ENCODE measurements at regions not wholly inside any gene's neighbourhood (a gene's known extent, or its start where the extent isn't known, plus 50 kb on each side); places are given as distances from the start of the nearest gene placed in this dataset.

- no peaks in the 10 kb centered on the region for H3K79me2 ChIP-seq (ENCODE audit: control insufficient read depth in 1 of 2, insufficient read depth in 2 of 2, low read length in 2 of 2)
- H3K9ac ChIP-seq (replicated peaks in 1 of 4; ENCODE audit: extremely low read depth in 1 of 4, low read depth in 3 of 4, low read length in 3 of 4) = no peak overlapping the region
- H2BK12ac ChIP-seq (ENCODE audit: low read depth, low read length) = no peak overlapping the region
- no peak overlapping the region for H2AK5ac ChIP-seq (ENCODE audit: low read depth, low read length)
- no peaks in the 10 kb centered on the region for H3K9me3 ChIP-seq (ENCODE audit: insufficient read depth in 2 of 2, low read depth in 1 of 2, low read length in 1 of 2)
- H3K14ac ChIP-seq (ENCODE audit: insufficient read length) = no peak overlapping the region
- no peak overlapping the region for H4K8ac ChIP-seq (ENCODE audit: extremely low read depth, insufficient read depth, low read length)
- FAIRE-seq (no peak), DNase-seq (ENCODE audit: low read depth in 1 of 2, low spot score in 2 of 2) (no peak)
- H3K4me2 ChIP-seq (ENCODE audit: insufficient read depth in 1 of 2, low read depth in 2 of 2, low read length in 2 of 2) = no peak overlapping the region
- H3K18ac ChIP-seq (ENCODE audit: extremely low read depth, low read length) = no peak overlapping the region
- H3K79me1 ChIP-seq (ENCODE audit: low read depth, low read length) = no peaks in the 10 kb centered on the region
- no peak overlapping the region for H2BK5ac ChIP-seq (ENCODE audit: low read depth, low read length)
- H3K56ac ChIP-seq (replicated peaks; ENCODE audit: insufficient read length, low read depth, low read length) = no peak overlapping the region
- H2AFZ ChIP-seq (ENCODE audit: low read length) = no peak overlapping the region
- no peaks in the 10 kb centered on the region for H3K27me3 ChIP-seq (replicated peaks in 1 of 4; ENCODE audit: control insufficient read depth in 3 of 4, extremely low read depth in 1 of 4, insufficient read depth in 3 of 4, low read length in 3 of 4)
- no peak overlapping the region for H3K4ac ChIP-seq (replicated peaks; ENCODE audit: insufficient read length, low read depth, low read length)
- ChIA-PET CTCF (ENCODE audit: partially characterized antibody) (no interaction called here), POLR2A (ENCODE audit: partially characterized antibody) (no interaction called here)
- no peak overlapping the region for H2BK15ac ChIP-seq (ENCODE audit: low read length)
- H3K23ac ChIP-seq (ENCODE audit: insufficient read length) = no peak overlapping the region
- no peak overlapping the region for H2BK120ac ChIP-seq (replicated peaks; ENCODE audit: low read depth, low read length)
- no peak overlapping the region for H2BK20ac ChIP-seq (ENCODE audit: low read length)
- no peak overlapping the region for H3K27ac ChIP-seq (ENCODE audit: low read depth, low read length)
- H3K4me1 ChIP-seq (replicated peaks in 1 of 4; ENCODE audit: control insufficient read depth in 3 of 4, insufficient read depth in 4 of 4, low read length in 3 of 4) = no peaks in the 10 kb centered on the region
- H3K4me3 ChIP-seq (ENCODE audit: extremely low read depth in 1 of 4, insufficient read depth in 2 of 4, low read depth in 3 of 4, low read length in 4 of 4) = no peak overlapping the region
- H4K5ac ChIP-seq (ENCODE audit: insufficient read length, low read depth, low read length) = no peak overlapping the region
- H3K23me2 ChIP-seq (ENCODE audit: low read depth, low read length) = no peaks in the 10 kb centered on the region
- no peak overlapping the region for H4K91ac ChIP-seq (replicated peaks; ENCODE audit: insufficient read length, low read length)
- H4K20me1 ChIP-seq (replicated peaks in 1 of 2; ENCODE audit: control insufficient read depth in 1 of 2, insufficient read depth in 2 of 2, low read length in 2 of 2) = no peaks in the 10 kb centered on the region
- H3K36me3 ChIP-seq (ENCODE audit: control insufficient read depth in 2 of 4, insufficient read depth in 4 of 4, low read length in 3 of 4) = no peaks in the 10 kb centered on the region
- TF ChIP-seq BRCA1 (IDR thresholded peaks at IDR 0.05; ENCODE audit: low read depth, low read length) (no peak), CREB1 (IDR thresholded peaks at IDR 0.05) (no peak), CHD7 (IDR thresholded peaks at IDR 0.05; ENCODE audit: insufficient replicate concordance, low read length) (no peak)
Measured at GRCh38 chr6:92044312-92044711, 1375.0 kb downstream of the EPHA7 start.

Measured in H1 (cell line).